Transverse colon (tissue), 4 donors: ENCODE measurements at regions not wholly inside any gene's neighbourhood (a gene's known extent, or its start where the extent isn't known, plus 50 kb on each side); places are given as distances from the start of the nearest gene placed in this dataset.

Experiments used
- EP300 ChIP-seq: sonication (generic); formaldehyde crosslinking; IDR thresholded peaks from one replicate; pipeline ENCODE4 v1.6.1; 2017; ENCODE audit warnings: antibody characterized with exemption, low read depth
- POLR2A ChIP-seq: fragments of 450-650 bp; IDR thresholded peaks from one replicate; pipeline ENCODE4 v1.6.1; 2016; ENCODE audit warnings: antibody characterized with exemption, mild to moderate bottlenecking, moderate library complexity
- POLR2AphosphoS5 ChIP-seq, 3 donors: sonication (generic); formaldehyde crosslinking; IDR thresholded peaks; one replicate each; pipeline ENCODE4 v1.6.1; 2016; ENCODE audit warnings: antibody characterized with exemption in 3 of 3
- TF ChIP-seq, protein P1 (sequence below), 5 experiments: fragments of 200-600 bp in 3 of 5; fragments of 450-650 bp in 2 of 5; sonication (generic) in 3 of 5; IDR thresholded peaks; 1 replicate in 2 of 5; 2 replicates in 3 of 5; pipeline ENCODE4 v1.5.1; 2016 to 2017; ENCODE audit warnings: antibody characterized with exemption in 5 of 5, inconsistent platforms in 3 of 5, mild to moderate bottlenecking in 2 of 5, moderate library complexity in 1 of 5

DNA sequence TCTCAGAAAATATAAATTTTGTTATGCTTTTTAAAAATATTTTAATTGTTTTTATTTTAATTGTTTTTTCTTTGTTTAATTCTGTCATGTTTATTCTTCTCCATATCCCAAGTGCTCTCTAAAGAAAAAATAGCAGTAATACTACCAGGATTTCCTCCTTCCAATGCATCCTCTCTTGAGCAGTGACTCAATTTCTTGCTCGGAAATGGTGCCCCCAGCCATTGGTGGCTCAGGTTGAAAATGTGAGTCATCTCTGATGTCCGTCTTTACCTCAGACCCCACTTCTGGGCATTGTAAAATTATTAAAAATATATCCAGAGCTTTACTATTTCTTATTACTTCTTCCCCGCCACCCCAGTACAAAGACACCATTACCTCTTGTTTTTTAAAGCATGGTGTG lies 898.5 kb downstream of the METTL15 start:
- TF ChIP-seq, protein P1, sequence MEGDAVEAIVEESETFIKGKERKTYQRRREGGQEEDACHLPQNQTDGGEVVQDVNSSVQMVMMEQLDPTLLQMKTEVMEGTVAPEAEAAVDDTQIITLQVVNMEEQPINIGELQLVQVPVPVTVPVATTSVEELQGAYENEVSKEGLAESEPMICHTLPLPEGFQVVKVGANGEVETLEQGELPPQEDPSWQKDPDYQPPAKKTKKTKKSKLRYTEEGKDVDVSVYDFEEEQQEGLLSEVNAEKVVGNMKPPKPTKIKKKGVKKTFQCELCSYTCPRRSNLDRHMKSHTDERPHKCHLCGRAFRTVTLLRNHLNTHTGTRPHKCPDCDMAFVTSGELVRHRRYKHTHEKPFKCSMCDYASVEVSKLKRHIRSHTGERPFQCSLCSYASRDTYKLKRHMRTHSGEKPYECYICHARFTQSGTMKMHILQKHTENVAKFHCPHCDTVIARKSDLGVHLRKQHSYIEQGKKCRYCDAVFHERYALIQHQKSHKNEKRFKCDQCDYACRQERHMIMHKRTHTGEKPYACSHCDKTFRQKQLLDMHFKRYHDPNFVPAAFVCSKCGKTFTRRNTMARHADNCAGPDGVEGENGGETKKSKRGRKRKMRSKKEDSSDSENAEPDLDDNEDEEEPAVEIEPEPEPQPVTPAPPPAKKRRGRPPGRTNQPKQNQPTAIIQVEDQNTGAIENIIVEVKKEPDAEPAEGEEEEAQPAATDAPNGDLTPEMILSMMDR (IDR thresholded peaks at IDR 0.05): no peak
- TF ChIP-seq POLR2A (no peak), EP300 (no peak), POLR2AphosphoS5 (IDR thresholded peaks at IDR 0.05) (no peak)
